ENCODE measurements at regions not wholly inside any gene's neighbourhood (a gene's known extent, or its start where the extent isn't known, plus 50 kb on each side); places are given as distances from the start of the nearest gene placed in this dataset.

- TF ChIP-seq SREBF2 (IDR thresholded peaks at IDR 0.05; ENCODE audit: low read length) (no peak), SMC3 (IDR thresholded peaks at IDR 0.05; ENCODE audit: borderline replicate concordance, low read length) (no peak), RFX5 (IDR thresholded peaks at IDR 0.05; ENCODE audit: low read depth, low read length) (no peak), CTCF (IDR thresholded peaks at IDR 0.05 in 2 of 3, conservative IDR thresholded peaks at IDR 0.05 in 1 of 3; ENCODE audit: control insufficient read depth in 2 of 3, extremely low read depth in 1 of 3, insufficient read depth in 1 of 3, low read depth in 3 of 3, low read length in 3 of 3) (no peak), USF2 (IDR thresholded peaks at IDR 0.05; ENCODE audit: borderline replicate concordance, low read depth, low read length) (no peak), REST (IDR thresholded peaks at IDR 0.05; ENCODE audit: low read depth, low read length) (no peak), YY1 (IDR thresholded peaks at IDR 0.05; ENCODE audit: low read depth, low read length) (no peak), TAF1 (IDR thresholded peaks at IDR 0.05; ENCODE audit: borderline replicate concordance, low read depth, low read length) (no peak), MAX (IDR thresholded peaks at IDR 0.05; ENCODE audit: low read depth, low read length) (no peak), ATF2 (IDR thresholded peaks at IDR 0.05; ENCODE audit: low read length) (no peak), EGR1 (IDR thresholded peaks at IDR 0.05; ENCODE audit: borderline replicate concordance in 1 of 2, low read depth in 2 of 2, low read length in 2 of 2) (no peak), IKZF1 (conservative IDR thresholded peaks at IDR 0.05) (no peak)
These were observed 1013.8 kb upstream of the C9orf72 start for GRCh38 chr9:28587052-28587451.
